GM12875 (cell line): ENCODE measurements at regions not wholly inside any gene's neighbourhood (a gene's known extent, or its start where the extent isn't known, plus 50 kb on each side); places are given as distances from the start of the nearest gene placed in this dataset.

Experiments used
- H3K4me3 ChIP-seq: one replicate; pipeline ENCODE4 v1.5.1; 2011; ENCODE audit warnings: low read depth, low read length, control low read depth
- TF ChIP-seq, protein P1 (sequence below): IDR thresholded peaks from 2 replicates; pipeline ENCODE4 v1.5.1; 2011; ENCODE audit warnings: low read depth, mild to moderate bottlenecking, control low read depth, inconsistent platforms, low read length, moderate library complexity, borderline replicate concordance; ENCODE audit not compliant: insufficient read depth

DNA sequence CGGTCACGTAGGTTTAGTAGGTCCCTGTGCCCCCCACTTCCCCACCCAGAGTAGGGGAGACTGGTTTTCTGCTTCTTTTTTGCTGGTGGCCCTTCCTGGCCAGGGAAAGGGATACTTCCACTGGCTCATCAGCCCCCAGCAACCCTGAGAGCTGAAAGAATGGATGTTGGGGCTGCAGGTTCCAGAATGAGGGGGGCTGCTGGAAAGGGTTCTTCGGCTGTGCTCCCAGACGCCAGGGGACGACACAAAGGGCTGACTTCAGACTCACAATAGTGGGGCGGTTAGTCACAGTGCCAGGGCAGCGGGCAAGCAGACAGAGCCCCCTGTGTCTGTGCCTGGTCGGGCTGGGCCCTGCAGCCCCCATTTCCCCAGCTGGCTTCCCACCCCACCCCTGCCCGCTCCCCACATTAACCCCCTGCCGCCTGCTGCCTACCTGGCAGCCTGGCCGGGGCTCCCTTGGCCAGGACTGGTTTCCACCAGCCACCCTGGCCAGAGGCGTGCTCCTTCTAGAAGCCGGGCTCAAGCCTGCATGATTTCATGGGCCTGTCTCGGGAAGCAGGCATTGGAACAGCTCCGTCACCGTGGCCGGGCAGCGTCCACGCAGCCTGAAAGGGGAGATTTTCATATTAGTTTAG lies 79.1 kb upstream of the WNT7B start:
- TF ChIP-seq, protein P1, sequence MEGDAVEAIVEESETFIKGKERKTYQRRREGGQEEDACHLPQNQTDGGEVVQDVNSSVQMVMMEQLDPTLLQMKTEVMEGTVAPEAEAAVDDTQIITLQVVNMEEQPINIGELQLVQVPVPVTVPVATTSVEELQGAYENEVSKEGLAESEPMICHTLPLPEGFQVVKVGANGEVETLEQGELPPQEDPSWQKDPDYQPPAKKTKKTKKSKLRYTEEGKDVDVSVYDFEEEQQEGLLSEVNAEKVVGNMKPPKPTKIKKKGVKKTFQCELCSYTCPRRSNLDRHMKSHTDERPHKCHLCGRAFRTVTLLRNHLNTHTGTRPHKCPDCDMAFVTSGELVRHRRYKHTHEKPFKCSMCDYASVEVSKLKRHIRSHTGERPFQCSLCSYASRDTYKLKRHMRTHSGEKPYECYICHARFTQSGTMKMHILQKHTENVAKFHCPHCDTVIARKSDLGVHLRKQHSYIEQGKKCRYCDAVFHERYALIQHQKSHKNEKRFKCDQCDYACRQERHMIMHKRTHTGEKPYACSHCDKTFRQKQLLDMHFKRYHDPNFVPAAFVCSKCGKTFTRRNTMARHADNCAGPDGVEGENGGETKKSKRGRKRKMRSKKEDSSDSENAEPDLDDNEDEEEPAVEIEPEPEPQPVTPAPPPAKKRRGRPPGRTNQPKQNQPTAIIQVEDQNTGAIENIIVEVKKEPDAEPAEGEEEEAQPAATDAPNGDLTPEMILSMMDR = no peak
- no peak overlapping the region for H3K4me3 ChIP-seq

DNA sequence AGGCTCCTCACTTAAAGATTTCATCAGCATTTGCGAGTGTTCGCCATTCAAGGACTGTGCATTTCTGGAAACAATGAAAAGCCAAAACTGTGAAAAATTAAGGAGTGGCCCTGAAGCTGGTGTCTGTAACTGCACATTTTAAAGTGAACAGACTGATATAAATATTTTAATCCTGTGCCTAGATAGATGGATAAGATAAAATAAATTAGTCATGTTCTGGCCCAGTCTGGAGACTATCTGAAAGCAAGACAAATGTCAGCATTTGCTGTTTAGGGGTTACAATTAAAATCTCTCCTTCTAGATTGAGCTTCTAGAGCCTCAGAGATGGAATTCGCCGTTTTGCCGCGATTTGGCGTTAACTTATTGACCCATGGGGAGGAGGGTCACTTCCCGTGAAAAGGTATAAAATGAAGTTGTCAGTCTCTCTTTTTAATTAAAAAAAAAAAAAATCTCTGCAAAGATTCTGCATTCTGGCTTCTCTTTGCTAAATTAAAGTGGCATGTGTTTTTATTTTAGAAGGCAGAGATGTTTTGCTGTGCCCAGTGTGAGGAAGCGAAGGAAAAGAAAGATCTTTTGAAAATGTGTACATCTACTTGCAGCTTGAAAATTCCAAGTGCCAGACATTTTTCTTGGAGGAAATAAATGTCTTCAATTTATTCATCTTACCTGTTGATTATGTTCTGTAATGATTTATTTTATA lies 79.7 kb upstream of the WNT7B start:
- TF ChIP-seq, protein P1 = no peak
- H3K4me3 ChIP-seq = no peak overlapping the region

DNA sequence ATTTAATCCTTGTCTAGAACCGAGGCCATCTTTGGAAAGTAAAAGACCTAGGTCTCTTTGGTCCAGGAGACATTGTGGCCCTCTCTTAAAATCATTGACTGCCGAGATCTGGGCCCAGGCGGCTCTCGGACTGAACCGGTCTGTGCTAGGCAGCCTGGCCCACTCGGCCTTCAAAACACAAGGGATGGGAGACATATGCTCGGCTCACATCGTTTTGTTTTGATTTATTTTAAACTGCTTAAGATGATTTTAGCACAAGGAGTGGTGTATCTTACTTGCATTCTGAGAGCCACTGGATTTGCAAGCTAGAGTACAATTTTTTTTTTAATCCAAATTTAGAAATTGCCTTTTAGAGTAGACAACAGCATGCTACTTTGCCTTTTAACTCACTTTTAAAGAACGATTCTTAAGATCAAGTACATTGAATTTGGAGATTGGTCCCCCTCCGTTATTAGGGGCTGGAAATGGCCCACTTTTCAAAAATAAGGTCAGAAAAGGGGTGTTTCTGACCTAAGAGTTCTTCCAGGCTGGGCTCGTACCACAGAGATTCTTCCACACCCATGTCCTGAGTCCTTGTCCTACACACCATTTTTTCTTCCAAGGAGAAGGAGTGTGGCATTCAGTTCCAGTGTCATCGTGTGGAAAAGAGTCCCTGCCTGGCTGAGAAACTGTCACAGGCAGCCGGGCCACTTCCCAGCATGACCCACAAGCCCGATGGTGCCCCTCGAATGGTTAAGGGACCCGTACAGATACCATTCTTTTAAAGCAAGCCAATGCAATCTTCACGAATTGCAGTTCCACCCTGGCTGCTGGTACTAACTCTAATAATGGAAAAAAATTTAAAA lies 80.5 kb upstream of the WNT7B start:
- TF ChIP-seq, protein P1 = no peak
- no peak overlapping the region for H3K4me3 ChIP-seq

DNA sequence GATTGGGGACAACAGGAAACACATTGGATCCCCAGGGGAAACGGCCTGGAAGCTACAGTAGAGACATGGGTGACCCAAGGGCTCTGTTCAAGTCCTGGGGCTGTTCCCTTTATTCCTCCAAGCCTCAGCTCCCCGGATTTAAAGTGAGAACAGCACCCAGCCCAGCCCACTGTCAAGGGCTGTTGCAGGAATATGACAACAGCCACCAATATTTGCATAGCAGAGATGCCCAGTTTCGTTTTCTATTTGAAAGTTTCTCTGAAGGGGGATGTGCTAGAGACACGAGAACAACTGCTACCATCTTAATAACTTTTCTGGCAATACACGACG lies 81.1 kb upstream of the WNT7B start:
- TF ChIP-seq, protein P1 = no peak
- H3K4me3 ChIP-seq = no peak overlapping the region

DNA sequence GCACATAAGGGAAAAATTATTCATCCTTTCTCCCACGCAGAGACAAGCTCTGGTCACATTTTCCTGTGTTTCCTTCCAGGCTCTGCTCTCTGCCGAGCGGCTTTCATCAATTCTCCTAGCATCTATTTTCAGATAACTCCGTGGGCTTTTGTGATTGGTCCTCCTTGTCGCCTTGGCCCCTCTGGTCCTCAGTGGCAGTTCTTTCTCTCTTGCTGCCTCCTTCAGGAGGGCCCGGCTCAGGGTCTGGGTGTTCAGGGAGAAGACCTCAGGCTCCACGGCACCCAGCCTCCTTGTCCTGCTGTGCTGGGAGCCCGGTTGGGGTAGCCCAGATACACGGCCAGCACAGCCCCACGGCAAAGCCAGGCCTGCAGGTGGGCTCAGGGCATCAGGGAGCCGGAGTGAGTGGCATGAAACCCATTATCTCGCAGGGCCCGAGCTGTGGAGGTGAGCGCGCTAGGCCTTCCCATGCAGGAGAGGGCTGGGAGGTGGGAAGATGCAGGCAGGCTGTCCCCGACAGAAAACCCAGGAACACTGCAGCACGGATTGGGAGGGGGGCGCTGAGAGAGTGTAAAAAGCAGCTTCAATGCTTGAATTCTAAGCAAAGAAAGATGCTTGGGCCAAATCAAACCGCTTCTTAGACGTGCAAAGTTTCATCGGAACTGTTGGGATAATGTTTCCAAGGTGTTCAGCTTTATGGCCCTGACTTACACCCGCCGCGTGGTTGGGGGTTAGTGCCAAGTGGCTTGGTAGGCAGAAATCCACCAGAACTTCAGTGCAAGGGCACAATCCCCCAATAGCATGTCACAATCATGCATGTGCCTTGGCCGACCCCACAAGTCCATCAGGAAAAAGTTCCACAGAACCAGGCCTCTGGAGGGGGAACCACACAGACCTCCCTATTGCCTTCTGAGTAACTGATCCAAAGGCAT lies 81.9 kb upstream of the WNT7B start:
- H3K4me3 ChIP-seq = no peak overlapping the region
- TF ChIP-seq, protein P1 = no peak

DNA sequence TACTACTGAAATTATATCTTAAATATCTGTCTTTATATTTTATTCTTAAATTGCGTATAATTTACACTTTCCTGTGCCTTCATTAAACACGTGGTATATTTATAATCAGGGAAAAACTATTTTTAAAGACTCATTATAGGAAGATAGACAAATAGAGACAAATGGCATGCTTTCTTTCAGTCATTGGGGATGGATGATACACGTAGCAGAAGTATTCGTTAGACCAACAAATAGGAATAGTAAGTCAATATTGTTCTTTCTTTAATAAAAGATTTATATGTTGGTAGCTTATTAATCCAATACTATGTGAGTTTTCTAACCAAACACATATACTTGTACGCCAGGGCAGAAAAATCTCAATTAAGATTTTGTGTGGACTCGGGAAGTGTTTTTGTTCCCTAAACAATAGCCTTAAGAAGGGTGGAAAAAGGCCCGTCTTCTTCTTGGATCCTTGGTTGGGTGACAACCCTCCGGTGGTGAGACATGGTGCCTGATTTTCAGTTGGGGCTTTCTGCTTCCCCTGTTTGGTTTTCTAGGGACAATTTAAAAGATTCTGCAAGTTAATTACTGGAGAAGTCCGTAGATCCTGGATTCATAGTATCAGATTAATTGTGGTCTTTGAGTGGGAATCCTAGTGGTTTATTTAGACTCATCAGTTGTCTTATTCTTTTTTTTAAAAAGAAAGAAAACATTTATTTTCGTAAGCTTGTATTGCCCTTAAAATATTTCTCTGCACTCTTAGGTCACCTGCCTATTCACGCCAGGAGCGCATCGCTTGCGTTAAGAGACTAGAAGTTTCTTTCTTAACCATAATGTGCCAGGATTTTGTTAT lies 83.5 kb upstream of the WNT7B start:
- TF ChIP-seq, protein P1 = no peak
- no peak overlapping the region for H3K4me3 ChIP-seq
